HepG2 (cell line): ENCODE measurements at regions not wholly inside any gene's neighbourhood (a gene's known extent, or its start where the extent isn't known, plus 50 kb on each side); places are given as distances from the start of the nearest gene placed in this dataset.

ENCODE experiments used
- ATAC-seq: fragments of 200-7000 bp; cut with Tn5 transposase; 3 replicates; pipeline ENCODE4 v1.9.1; 2020; ENCODE audit warnings: mild to moderate bottlenecking, moderate library complexity
- BruUV-seq: library from RNA; stranded (reverse); fragments of 400-500 nt; replicated peaks from 2 replicates; lab custom pipeline; 2021; lab: Mats Ljungman, UMichigan
- CTCF ChIA-PET: fragments of 300-600 bp; formaldehyde crosslinking; extraction: SDS; loops from one replicate; lab custom pipeline; 2021; ENCODE audit warnings: low total read pairs, inconsistent platforms, low intra/inter-chr PET ratio; lab: Yijun Ruan, JAX
- POLR2A ChIA-PET: fragments of 350-600 bp; sonication (Branson Sonifier 250); formaldehyde crosslinking; loops from one replicate; lab custom pipeline; 2020; ENCODE audit warnings: antibody characterized with exemption, inconsistent platforms; lab: Yijun Ruan, JAX
- DNase-seq: peaks from one replicate; pipeline ENCODE4 v3.0.0-alpha.2; 2015; ENCODE audit warnings: low spot score
- FAIRE-seq: peaks from 3 replicates; lab custom pipeline; 2011; peaks lifted over from hg19 to GRCh38; lab: Jason Lieb, UNC
- H2AFZ ChIP-seq: one replicate; pipeline ENCODE4 v1.6.1; 2011; ENCODE audit warnings: low read length, inconsistent platforms
- H3K27ac ChIP-seq: fragments of 300-600 bp; 3 replicates; pipeline ENCODE4 v1.8.0; 2011; ENCODE audit warnings: mixed run types, mild to moderate bottlenecking, mixed read lengths, low read length, inconsistent platforms; ENCODE audit not compliant: insufficient read depth; ENCODE audit errors: extremely low read length
- H3K27me3 ChIP-seq, 2 experiments: fragments of 200-600 bp in 1 of 2; 2 replicates in 1 of 2; 3 replicates in 1 of 2; pipeline versions ENCODE4 v1.6.0 to v1.8.0; 2011; ENCODE audit warnings: low read length in 2 of 2, mild to moderate bottlenecking in 2 of 2, moderate library complexity in 2 of 2, inconsistent platforms in 1 of 2; ENCODE audit not compliant: insufficient read depth in 2 of 2, control insufficient read depth in 1 of 2
- H3K36me3 ChIP-seq, 2 experiments: fragments of 200-600 bp in 1 of 2; replicated peaks in 1 of 2; 2 replicates in 1 of 2; 3 replicates in 1 of 2; pipeline versions ENCODE4 v1.5.1 to v1.8.0; 2011; ENCODE audit warnings: low read length in 2 of 2, inconsistent platforms in 1 of 2; ENCODE audit not compliant: insufficient read depth in 2 of 2, control insufficient read depth in 1 of 2
- H3K4me1 ChIP-seq: 2 replicates; pipeline ENCODE4 v1.5.1; 2012; ENCODE audit warnings: low read length, inconsistent platforms; ENCODE audit not compliant: insufficient read depth
- H3K4me2 ChIP-seq: 2 replicates; pipeline ENCODE4 v1.6.0; 2011; ENCODE audit warnings: low read depth, low read length, inconsistent platforms
- H3K4me3 ChIP-seq, 3 experiments: fragments of 200-600 bp in 1 of 3; sonication (generic), shearing (Covaris generic) in 1 of 3; replicated peaks in 1 of 3; 2 replicates each; pipeline ENCODE4 v1.5.1; 2011 to 2016; ENCODE audit warnings: low read length in 3 of 3, inconsistent platforms in 2 of 3, low read depth in 2 of 3, mild to moderate bottlenecking in 2 of 3, control low read depth in 1 of 3, mixed read lengths in 1 of 3; ENCODE audit not compliant: insufficient read depth in 1 of 3
- H3K79me2 ChIP-seq: one replicate; pipeline ENCODE4 v1.6.1; 2011; ENCODE audit warnings: low read length, inconsistent platforms; ENCODE audit not compliant: insufficient read depth
- H3K9ac ChIP-seq: 2 replicates; pipeline ENCODE4 v1.6.0; 2011; ENCODE audit warnings: mild to moderate bottlenecking, low read depth, low read length, inconsistent platforms; ENCODE audit not compliant: insufficient read depth
- H3K9me3 ChIP-seq: 2 replicates; pipeline ENCODE4 v1.5.1; 2012; ENCODE audit warnings: mild to moderate bottlenecking, low read length
- H4K20me1 ChIP-seq: 2 replicates; pipeline ENCODE4 v1.6.0; 2011; ENCODE audit warnings: inconsistent platforms, mild to moderate bottlenecking, low read length, moderate library complexity; ENCODE audit not compliant: insufficient read depth
- ADNP ChIP-seq: sonication (generic); formaldehyde crosslinking; IDR thresholded peaks from 2 replicates; pipeline ENCODE4 v1.4.0; 2020; ENCODE audit warnings: missing genetic modification reagents
- CTCF ChIP-seq: sonication (generic); formaldehyde crosslinking; IDR thresholded peaks from 2 replicates; pipeline ENCODE4 v1.5.0; 2020; ENCODE audit warnings: mild to moderate bottlenecking, missing genetic modification reagents, moderate library complexity
- JUNB ChIP-seq: sonication (generic); formaldehyde crosslinking; IDR thresholded peaks from 2 replicates; pipeline ENCODE4 v1.8.0; 2022; ENCODE audit warnings: missing genetic modification reagents, mild to moderate bottlenecking, borderline replicate concordance
- KLF11 ChIP-seq: IDR thresholded peaks from 2 replicates; pipeline ENCODE4 v1.6.1; 2016; ENCODE audit warnings: missing compliant biosample characterization
- MBNL3 ChIP-seq: fragments of 250-450 bp; sonication (Bioruptor Pico); conservative IDR thresholded peaks from 2 replicates; pipeline ENCODE4 v1.8.0; 2022; ENCODE audit warnings: mild to moderate bottlenecking, inconsistent platforms
- STAG1 ChIP-seq: sonication (generic); formaldehyde crosslinking; IDR thresholded peaks from 2 replicates; pipeline ENCODE4 v1.4.0; 2020; ENCODE audit warnings: missing genetic modification reagents
- ZKSCAN8 ChIP-seq: IDR thresholded peaks from 2 replicates; pipeline ENCODE4 v1.6.1; 2016; ENCODE audit warnings: borderline replicate concordance, missing genetic modification reagents, missing compliant biosample characterization
- ZNF121 ChIP-seq: sonication (generic); formaldehyde crosslinking; IDR thresholded peaks from 2 replicates; pipeline ENCODE4 v1.5.0; 2020; ENCODE audit warnings: mild to moderate bottlenecking, missing genetic modification reagents
- ZNF224 ChIP-seq: sonication (generic); formaldehyde crosslinking; IDR thresholded peaks from 2 replicates; pipeline ENCODE4 v1.5.0; 2020; ENCODE audit warnings: mild to moderate bottlenecking, missing genetic modification reagents
- ZNF335 ChIP-seq: sonication (generic); formaldehyde crosslinking; IDR thresholded peaks from 2 replicates; pipeline ENCODE4 v1.4.0; 2020; ENCODE audit warnings: missing genetic modification reagents
- ZNF589 ChIP-seq: sonication (generic); formaldehyde crosslinking; conservative IDR thresholded peaks from 2 replicates; pipeline ENCODE4 v1.8.0; 2022; ENCODE audit warnings: mild to moderate bottlenecking, moderate library complexity, missing genetic modification reagents
- WGBS: methylation state at CpG from one replicate; pipeline ENCODE4 v1.1.6; 2017; ENCODE audit warnings: low lambda C conversion rate; 5-methylcytosine and 5-hydroxymethylcytosine counted together
- in situ Hi-C: cut with HindIII; loops from 2 replicates; pipeline ENCODE4 v1.10.0; 2017; ENCODE audit warnings: low pct_unique_long_range_greater_than_20kb; ENCODE audit not compliant: extremely low pct_ligation_motif_present
- intact Hi-C: fragments of 100-400 bp; cut with micrococcal nuclease; formaldehyde crosslinking; loops from one replicate; pipeline ENCODE4 v1.10.0; 2022; ENCODE audit not compliant: unreplicated experiment

GRCh38 chr3:104596551-104596950 is 770.2 kb upstream of the ALCAM start (continued):
- TF ChIP-seq MBNL3 (CRISPR knock-in tag) (no peak), ADNP (no peak), ZNF589 (no peak), ZNF335 (CRISPR knock-in tag) (no peak), STAG1 (CRISPR knock-in tag) (peak; percentile 55), CTCF (CRISPR knock-in tag) (peak; percentile 60), JUNB (CRISPR knock-in tag) (no peak)
- TF ChIP-seq, all 625 proteins: peak for 3

- ATAC-seq (no peak), FAIRE-seq (no peak), DNase-seq (no peak)
- ChIA-PET POLR2A (no interaction called here), CTCF (no interaction called here)
- no peak overlapping the region for H3K9ac ChIP-seq
- 14% methylated on average over 6 of the region's 6 CpGs for WGBS
- H3K4me3 ChIP-seq = no peak overlapping the region
- in situ Hi-C loops (no loop called here), intact Hi-C loops (no loop called here)
- TF ChIP-seq ZNF224 (CRISPR knock-in tag) (no peak), ZKSCAN8 (CRISPR knock-in tag) (no peak), KLF11 (no peak), ZNF121 (CRISPR knock-in tag) (no peak)
- H3K4me2 ChIP-seq = no peak overlapping the region
- H3K27ac ChIP-seq = no peak overlapping the region
- no peak overlapping the region for H2AFZ ChIP-seq
- no TSS peak for BruUV-seq
- no peaks in the 10 kb centered on the region for H4K20me1 ChIP-seq
- no peaks in the 10 kb centered on the region for H3K79me2 ChIP-seq
- no peaks in the 10 kb centered on the region for H3K4me1 ChIP-seq
- no peaks in the 10 kb centered on the region for H3K27me3 ChIP-seq
- H3K36me3 ChIP-seq = no peaks in the 10 kb centered on the region
- H3K9me3 ChIP-seq = no peaks in the 10 kb centered on the region
Measured at GRCh38 chr3:104598848-104599511, 767.7 kb upstream of the ALCAM start.
